Ishikawa (cell line): ENCODE measurements at regions not wholly inside any gene's neighbourhood (a gene's known extent, or its start where the extent isn't known, plus 50 kb on each side); places are given as distances from the start of the nearest gene placed in this dataset.

ENCODE experiments used
- CEBPB ChIP-seq: IDR thresholded peaks from 2 replicates; pipeline ENCODE4 v1.6.1; 2012
- CREB1 ChIP-seq: IDR thresholded peaks from 2 replicates; pipeline ENCODE4 v1.6.1; 2012; ENCODE audit warnings: low read depth
- EGR1 ChIP-seq: IDR thresholded peaks from 2 replicates; pipeline ENCODE4 v1.6.1; 2012
- EP300 ChIP-seq: IDR thresholded peaks from 2 replicates; pipeline ENCODE4 v1.6.1; 2012; ENCODE audit warnings: borderline replicate concordance
- FOXM1 ChIP-seq: IDR thresholded peaks from 2 replicates; pipeline ENCODE4 v1.6.1; 2012; ENCODE audit warnings: low read depth, borderline replicate concordance
- NFIC ChIP-seq: IDR thresholded peaks from 2 replicates; pipeline ENCODE4 v1.6.1; 2012
- RAD21 ChIP-seq: IDR thresholded peaks from 2 replicates; pipeline ENCODE4 v1.6.1; 2012; ENCODE audit warnings: low read depth
- TAF1 ChIP-seq: IDR thresholded peaks from 2 replicates; pipeline ENCODE4 v1.6.1; 2012; ENCODE audit warnings: low read depth, mild to moderate bottlenecking
- TCF12 ChIP-seq: IDR thresholded peaks from 2 replicates; pipeline ENCODE4 v1.6.1; 2012; ENCODE audit warnings: low read depth
- TEAD4 ChIP-seq: IDR thresholded peaks from 2 replicates; pipeline ENCODE4 v1.6.1; 2012
- YY1 ChIP-seq: IDR thresholded peaks from 2 replicates; pipeline ENCODE4 v1.6.1; 2012; ENCODE audit warnings: low read depth
- ZBTB7A ChIP-seq: IDR thresholded peaks from 2 replicates; pipeline ENCODE4 v1.6.1; 2012; ENCODE audit warnings: low read depth
- TF ChIP-seq, protein P1 (sequence below): IDR thresholded peaks from 2 replicates; pipeline ENCODE4 v1.6.1; 2012
- TF ChIP-seq, protein P2 (sequence below): IDR thresholded peaks from 2 replicates; pipeline ENCODE4 v1.6.1; 2012; ENCODE audit warnings: low read depth, mild to moderate bottlenecking
- TF ChIP-seq, protein P3 (sequence below): IDR thresholded peaks from 2 replicates; pipeline ENCODE4 v1.6.1; 2012

DNA sequence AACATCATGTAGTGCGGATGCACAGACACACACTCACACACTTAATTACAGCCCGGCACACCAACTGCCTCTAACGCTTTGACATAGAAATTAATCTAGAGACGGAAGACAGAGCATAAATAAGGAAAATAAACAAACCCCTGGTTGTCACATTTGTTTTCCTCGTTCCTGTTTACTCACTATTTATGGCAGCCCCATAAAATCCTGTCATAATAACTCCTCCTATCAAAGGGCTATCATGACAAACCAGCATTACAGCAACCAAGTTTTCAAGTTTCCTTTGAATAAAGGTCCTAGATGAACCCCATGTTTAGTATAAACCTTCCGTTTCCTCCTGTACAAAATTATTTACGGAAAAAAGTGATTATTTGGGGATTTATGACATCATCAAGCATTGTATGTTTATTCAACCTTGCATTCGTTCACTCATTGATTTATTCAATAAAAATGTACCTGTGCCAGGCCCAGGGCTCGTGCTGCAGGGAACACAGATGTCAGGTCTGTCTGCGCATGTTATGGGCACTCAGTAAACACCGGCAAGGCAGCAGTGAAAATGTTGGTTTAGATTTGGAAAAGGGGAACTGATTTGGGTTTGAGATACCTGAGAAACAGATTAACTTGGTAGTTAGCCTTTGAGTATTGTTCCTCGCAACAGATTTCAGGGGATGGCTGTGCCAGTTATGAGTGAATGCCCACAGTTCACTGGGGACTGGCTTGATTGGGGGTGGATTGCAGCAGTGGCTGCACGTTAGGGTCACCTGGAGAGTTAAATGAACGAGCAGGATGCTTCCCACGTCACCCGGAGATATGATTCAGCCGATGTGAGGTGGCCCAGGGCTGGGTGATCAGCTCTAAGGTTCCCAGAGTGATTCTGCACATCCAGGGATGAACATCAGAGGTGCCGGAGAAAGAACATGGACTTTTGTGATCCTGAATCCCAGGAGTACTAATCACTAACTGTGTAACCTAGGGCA, 295.3 kb upstream of the FOXQ1 start:
- TF ChIP-seq ZBTB7A (no peak), EP300 (no peak), RAD21 (no peak), TCF12 (no peak), CREB1 (no peak), TEAD4 (no peak), EGR1 (no peak), CEBPB (no peak), TAF1 (no peak), YY1 (no peak), NFIC (no peak), FOXM1 (no peak)
- TF ChIP-seq, protein P1, sequence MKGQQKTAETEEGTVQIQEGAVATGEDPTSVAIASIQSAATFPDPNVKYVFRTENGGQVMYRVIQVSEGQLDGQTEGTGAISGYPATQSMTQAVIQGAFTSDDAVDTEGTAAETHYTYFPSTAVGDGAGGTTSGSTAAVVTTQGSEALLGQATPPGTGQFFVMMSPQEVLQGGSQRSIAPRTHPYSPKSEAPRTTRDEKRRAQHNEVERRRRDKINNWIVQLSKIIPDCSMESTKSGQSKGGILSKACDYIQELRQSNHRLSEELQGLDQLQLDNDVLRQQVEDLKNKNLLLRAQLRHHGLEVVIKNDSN: no peak
- TF ChIP-seq, protein P2, sequence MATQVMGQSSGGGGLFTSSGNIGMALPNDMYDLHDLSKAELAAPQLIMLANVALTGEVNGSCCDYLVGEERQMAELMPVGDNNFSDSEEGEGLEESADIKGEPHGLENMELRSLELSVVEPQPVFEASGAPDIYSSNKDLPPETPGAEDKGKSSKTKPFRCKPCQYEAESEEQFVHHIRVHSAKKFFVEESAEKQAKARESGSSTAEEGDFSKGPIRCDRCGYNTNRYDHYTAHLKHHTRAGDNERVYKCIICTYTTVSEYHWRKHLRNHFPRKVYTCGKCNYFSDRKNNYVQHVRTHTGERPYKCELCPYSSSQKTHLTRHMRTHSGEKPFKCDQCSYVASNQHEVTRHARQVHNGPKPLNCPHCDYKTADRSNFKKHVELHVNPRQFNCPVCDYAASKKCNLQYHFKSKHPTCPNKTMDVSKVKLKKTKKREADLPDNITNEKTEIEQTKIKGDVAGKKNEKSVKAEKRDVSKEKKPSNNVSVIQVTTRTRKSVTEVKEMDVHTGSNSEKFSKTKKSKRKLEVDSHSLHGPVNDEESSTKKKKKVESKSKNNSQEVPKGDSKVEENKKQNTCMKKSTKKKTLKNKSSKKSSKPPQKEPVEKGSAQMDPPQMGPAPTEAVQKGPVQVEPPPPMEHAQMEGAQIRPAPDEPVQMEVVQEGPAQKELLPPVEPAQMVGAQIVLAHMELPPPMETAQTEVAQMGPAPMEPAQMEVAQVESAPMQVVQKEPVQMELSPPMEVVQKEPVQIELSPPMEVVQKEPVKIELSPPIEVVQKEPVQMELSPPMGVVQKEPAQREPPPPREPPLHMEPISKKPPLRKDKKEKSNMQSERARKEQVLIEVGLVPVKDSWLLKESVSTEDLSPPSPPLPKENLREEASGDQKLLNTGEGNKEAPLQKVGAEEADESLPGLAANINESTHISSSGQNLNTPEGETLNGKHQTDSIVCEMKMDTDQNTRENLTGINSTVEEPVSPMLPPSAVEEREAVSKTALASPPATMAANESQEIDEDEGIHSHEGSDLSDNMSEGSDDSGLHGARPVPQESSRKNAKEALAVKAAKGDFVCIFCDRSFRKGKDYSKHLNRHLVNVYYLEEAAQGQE: no peak
- TF ChIP-seq, protein P3, sequence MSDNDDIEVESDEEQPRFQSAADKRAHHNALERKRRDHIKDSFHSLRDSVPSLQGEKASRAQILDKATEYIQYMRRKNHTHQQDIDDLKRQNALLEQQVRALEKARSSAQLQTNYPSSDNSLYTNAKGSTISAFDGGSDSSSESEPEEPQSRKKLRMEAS: no peak

DNA sequence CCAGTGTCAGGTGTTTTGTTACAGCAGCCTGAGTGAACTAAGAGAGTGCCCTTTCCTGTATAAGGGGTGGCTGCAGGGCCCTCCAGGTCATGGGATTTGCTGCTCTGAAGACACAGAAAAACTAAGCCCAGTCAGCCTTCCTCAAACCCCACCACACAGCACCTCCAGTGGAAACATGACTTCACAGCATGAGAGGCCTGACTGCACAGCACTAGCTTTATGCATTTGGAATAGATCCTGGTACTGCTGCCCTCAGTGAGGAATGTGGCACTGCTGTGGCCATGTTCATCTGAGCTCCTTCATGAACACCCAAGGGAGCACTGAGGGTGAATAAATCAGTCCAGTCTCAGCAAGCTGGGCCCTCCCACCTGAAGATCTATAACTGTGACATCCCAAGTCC, 296.1 kb upstream of the FOXQ1 start:
- TF ChIP-seq NFIC: no peak
- TF ChIP-seq, protein P2: no peak
- TF ChIP-seq TEAD4: no peak
- no peak for TF ChIP-seq FOXM1
- TF ChIP-seq YY1: no peak
- TF ChIP-seq TCF12: no peak
- no peak for TF ChIP-seq RAD21
- no peak for TF ChIP-seq TAF1
- TF ChIP-seq EGR1: no peak

DNA sequence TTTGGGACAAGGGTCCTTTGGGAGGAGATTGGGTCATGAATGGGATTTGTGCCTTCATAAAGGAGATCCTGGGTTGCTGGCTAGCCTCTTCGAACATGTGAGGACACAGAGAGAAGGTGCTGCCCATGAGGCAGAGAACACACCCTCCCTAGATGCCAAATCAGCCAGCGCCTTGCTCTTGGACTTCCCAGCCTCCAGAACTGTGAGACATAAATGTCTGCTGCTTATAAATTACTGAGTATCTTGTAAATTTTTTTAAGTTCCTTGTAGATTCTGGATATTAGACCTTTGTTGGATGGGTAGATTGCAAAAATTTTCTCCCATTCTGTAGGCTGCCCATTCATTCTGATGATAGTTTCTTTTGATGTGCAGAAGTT, 297.5 kb upstream of the FOXQ1 start:
- TF ChIP-seq CREB1 (no peak), YY1 (no peak), TAF1 (no peak), ZBTB7A (no peak), NFIC (no peak), FOXM1 (no peak), EP300 (no peak), CEBPB (no peak), TEAD4 (no peak), TCF12 (no peak), RAD21 (no peak), EGR1 (no peak)
- TF ChIP-seq, protein P2: no peak
- TF ChIP-seq, protein P3: no peak
- TF ChIP-seq, protein P1: no peak
